Endodermal cell (in vitro differentiated cells): ENCODE measurements at regions not wholly inside any gene's neighbourhood (a gene's known extent, or its start where the extent isn't known, plus 50 kb on each side); places are given as distances from the start of the nearest gene placed in this dataset.

ENCODE experiments used
- DNase-seq: peaks from one replicate; pipeline ENCODE4 v3.0.0-alpha.2; 2017
- H3K27ac ChIP-seq: 2 replicates; pipeline ENCODE4 v1.5.1; 2013; ENCODE audit warnings: mild to moderate bottlenecking, low read depth, low read length, moderate library complexity
- H3K27me3 ChIP-seq: 2 replicates; pipeline ENCODE4 v1.6.1; 2013; ENCODE audit warnings: mild to moderate bottlenecking, low read length, moderate library complexity; ENCODE audit not compliant: insufficient read depth, control insufficient read depth, poor library complexity, severe bottlenecking
- H3K36me3 ChIP-seq: 2 replicates; pipeline ENCODE4 v1.7.0; 2013; ENCODE audit warnings: mild to moderate bottlenecking, low read length, moderate library complexity; ENCODE audit not compliant: control insufficient read depth, insufficient read depth
- H3K4me1 ChIP-seq: one replicate; pipeline ENCODE4 v1.7.0; 2013; ENCODE audit warnings: low read length; ENCODE audit not compliant: control insufficient read depth, insufficient read depth
- H3K4me3 ChIP-seq: 2 replicates; pipeline ENCODE4 v1.5.1; 2013; ENCODE audit warnings: mild to moderate bottlenecking, low read length, moderate library complexity
- H3K9ac ChIP-seq: 2 replicates; pipeline ENCODE4 v1.6.1; 2013; ENCODE audit warnings: mild to moderate bottlenecking, low read length, moderate library complexity; ENCODE audit not compliant: poor library complexity, severe bottlenecking; ENCODE audit errors: extremely low read depth
- H3K9me3 ChIP-seq: 2 replicates; pipeline ENCODE4 v1.6.1; 2013; ENCODE audit warnings: mild to moderate bottlenecking, low read length, moderate library complexity; ENCODE audit not compliant: control insufficient read depth
- H3K27ac Mint-ChIP-seq: 2 replicates; pipeline ENCODE4 v1.8.0; 2020; ENCODE audit warnings: mixed read lengths
- H3K27me3 Mint-ChIP-seq: 2 replicates; pipeline ENCODE4 v1.8.0; 2021; ENCODE audit warnings: mild to moderate bottlenecking, mixed read lengths; ENCODE audit not compliant: insufficient read depth
- H3K36me3 Mint-ChIP-seq: 2 replicates; pipeline ENCODE4 v1.8.0; 2020; ENCODE audit warnings: low read depth, mixed read lengths
- H3K4me1 Mint-ChIP-seq: 2 replicates; pipeline ENCODE4 v1.8.0; 2020; ENCODE audit warnings: mixed read lengths
- H3K4me3 Mint-ChIP-seq: 2 replicates; pipeline ENCODE4 v1.8.0; 2020; ENCODE audit warnings: mild to moderate bottlenecking, moderate library complexity, mixed read lengths
- H3K9me3 Mint-ChIP-seq: 2 replicates; pipeline ENCODE4 v1.8.0; 2020; ENCODE audit warnings: mild to moderate bottlenecking, mixed read lengths
- CTCF ChIP-seq: fragments of 200-600 bp; sonication (generic); conservative IDR thresholded peaks from 2 replicates; pipeline ENCODE4 v1.5.0; 2021; ENCODE audit warnings: antibody characterized with exemption, mild to moderate bottlenecking
- WGBS, 2 experiments: methylation state at CpG; one replicate each; pipeline versions ENCODE4 v1.1.5 to v1.1.7; 2013; ENCODE audit warnings: missing lambda C conversion rate in 2 of 2, mixed read lengths in 1 of 2; ENCODE audit not compliant: insufficient coverage in 1 of 2, insufficient read length in 1 of 2; 5-methylcytosine and 5-hydroxymethylcytosine counted together

- no peak for TF ChIP-seq CTCF
- Histone ChIP-seq H3K36me3 (peaks cover 14% of the 10 kb centered on the region), H3K27me3 (peaks cover 7% of the 10 kb centered on the region), H3K4me1 (peaks cover 6% of the 10 kb centered on the region), H3K4me3 (peak overlapping the region; percentile 94), H3K9ac (peak overlapping the region; percentile 90), H3K27ac (no peak overlapping the region), H3K9me3 (peaks cover 4% of the 10 kb centered on the region)
- peaks cover 58% of the 10 kb centered on the region for H3K27me3 Mint-ChIP-seq
- H3K36me3 Mint-ChIP-seq: peaks cover 14% of the 10 kb centered on the region
- peak overlapping the region; percentile 78 for H3K4me3 Mint-ChIP-seq
- DNase-seq: no peak
- WGBS, 2 experiments: 8 to 12% methylated on average over 3 to 5 of the region's 6 CpGs
- H3K4me1 Mint-ChIP-seq: peaks cover 16% of the 10 kb centered on the region
- peaks cover 4% of the 10 kb centered on the region for H3K9me3 Mint-ChIP-seq
- H3K27ac Mint-ChIP-seq: no peak overlapping the region
Measured at GRCh38 chr6:105995391-105995865, 90.7 kb upstream of the PRDM1 start.

GRCh38 chr6:105994591-105995390 lies 91.3 kb upstream of the PRDM1 start:
- peaks cover 7% of the 10 kb centered on the region for H3K27me3 ChIP-seq
- peak; percentile 84 for DNase-seq

GRCh38 chr6:105994118-105994590 lies 92.0 kb upstream of the PRDM1 start:
- H3K36me3 ChIP-seq: peaks cover 9% of the 10 kb centered on the region
- H3K27ac Mint-ChIP-seq: peak overlapping the region; percentile 77
- H3K4me3 Mint-ChIP-seq: peak overlapping the region; percentile 78
- peaks cover 71% of the 10 kb centered on the region for H3K27me3 Mint-ChIP-seq
- H3K9ac ChIP-seq: peak overlapping the region; percentile 90
- no peaks in the 10 kb centered on the region for H3K9me3 ChIP-seq
- H3K27ac ChIP-seq: no peak overlapping the region
- H3K4me3 ChIP-seq: peak overlapping the region; percentile 94
- DNase-seq: peak; percentile 74
- H3K36me3 Mint-ChIP-seq: peaks cover 8% of the 10 kb centered on the region
- peaks cover 24% of the 10 kb centered on the region for H3K4me1 Mint-ChIP-seq
- H3K4me1 ChIP-seq: peaks cover 6% of the 10 kb centered on the region
- 0 to 1% methylated on average over 30 to 44 of the region's 44 CpGs for WGBS, 2 experiments
- no peak for TF ChIP-seq CTCF
- peaks cover 7% of the 10 kb centered on the region for H3K27me3 ChIP-seq
- no peaks in the 10 kb centered on the region for H3K9me3 Mint-ChIP-seq

More at GRCh38 chr6:105994591-105995390, 91.3 kb upstream of the PRDM1 start:
- Mint-ChIP-seq H3K36me3 (peaks cover 11% of the 10 kb centered on the region), H3K27me3 (peaks cover 65% of the 10 kb centered on the region), H3K4me1 (peaks cover 22% of the 10 kb centered on the region), H3K4me3 (peak overlapping the region; percentile 78), H3K27ac (peak overlapping the region; percentile 77), H3K9me3 (no peaks in the 10 kb centered on the region)
- Histone ChIP-seq H3K27ac (no peak overlapping the region), H3K4me3 (peak overlapping the region; percentile 94), H3K9me3 (peaks cover 4% of the 10 kb centered on the region), H3K36me3 (peaks cover 14% of the 10 kb centered on the region), H3K4me1 (peaks cover 6% of the 10 kb centered on the region), H3K9ac (peak overlapping the region; percentile 90)
- WGBS, 2 experiments: 0% methylated on average over 38 to 57 of the region's 57 CpGs
- TF ChIP-seq CTCF: no peak
